H1 (cell line): ENCODE measurements at regions not wholly inside any gene's neighbourhood (a gene's known extent, or its start where the extent isn't known, plus 50 kb on each side); places are given as distances from the start of the nearest gene placed in this dataset.

Source experiments
- CTCF ChIA-PET: fragments of 300-600 bp; sonication (Branson Sonifier 250); formaldehyde crosslinking; loops from one replicate; lab custom pipeline; 2021; ENCODE audit not compliant: partially characterized antibody; lab: Charles Lee
- POLR2A ChIA-PET: fragments of 300-600 bp; sonication (Branson Sonifier 250); formaldehyde crosslinking; loops from one replicate; lab custom pipeline; 2021; ENCODE audit warnings: inconsistent platforms; ENCODE audit not compliant: partially characterized antibody; lab: Charles Lee
- DNase-seq, 2 experiments: peaks; one replicate each; pipeline versions ENCODE4 v3.0.0 to v3.0.0-alpha.2; 2010 to 2022; ENCODE audit warnings: low spot score in 2 of 2, low read depth in 1 of 2, mixed read lengths in 1 of 2
- FAIRE-seq: peaks from 2 replicates; lab custom pipeline; 2011; peaks lifted over from hg19 to GRCh38; lab: Jason Lieb, UNC
- H2AFZ ChIP-seq: 2 replicates; pipeline ENCODE4 v1.8.1; 2012; ENCODE audit warnings: low read length, inconsistent platforms
- H2AK5ac ChIP-seq: 2 replicates; pipeline ENCODE4 v1.6.1; 2013; ENCODE audit warnings: low read depth, low read length
- H2BK120ac ChIP-seq: replicated peaks from 2 replicates; pipeline ENCODE3; 2013; ENCODE audit warnings: low read depth, low read length, inconsistent platforms
- H2BK12ac ChIP-seq: 2 replicates; pipeline ENCODE4 v1.6.1; 2013; ENCODE audit warnings: low read depth, low read length
- H2BK15ac ChIP-seq: 2 replicates; pipeline ENCODE4 v1.6.1; 2013; ENCODE audit warnings: low read length
- H2BK20ac ChIP-seq: 2 replicates; pipeline ENCODE4 v1.6.1; 2013; ENCODE audit warnings: low read length
- H2BK5ac ChIP-seq: 2 replicates; pipeline ENCODE4 v1.6.1; 2013; ENCODE audit warnings: low read depth, low read length
- H3K14ac ChIP-seq: 2 replicates; pipeline ENCODE4 v1.6.1; 2013; ENCODE audit warnings: inconsistent platforms; ENCODE audit not compliant: insufficient read length
- H3K18ac ChIP-seq: 2 replicates; pipeline ENCODE4 v1.6.1; 2013; ENCODE audit warnings: low read length; ENCODE audit errors: extremely low read depth
- H3K23ac ChIP-seq: 2 replicates; pipeline ENCODE4 v1.6.1; 2013; ENCODE audit warnings: inconsistent platforms; ENCODE audit not compliant: insufficient read length
- H3K23me2 ChIP-seq: 2 replicates; pipeline ENCODE4 v1.6.1; 2013; ENCODE audit warnings: low read depth, low read length
- H3K27ac ChIP-seq: 2 replicates; pipeline ENCODE4 v1.6.1; 2011; ENCODE audit warnings: low read depth, low read length, inconsistent platforms
- H3K27me3 ChIP-seq, 4 experiments: replicated peaks in 1 of 4; 1 replicate in 1 of 4; 2 replicates in 3 of 4; pipeline versions ENCODE4 v1.6.1 to v1.8.1; 2011 to 2013; ENCODE audit warnings: low read length in 3 of 4, mild to moderate bottlenecking in 3 of 4, inconsistent platforms in 2 of 4, mixed read lengths in 2 of 4, moderate library complexity in 1 of 4; ENCODE audit not compliant: control insufficient read depth in 3 of 4, insufficient read depth in 3 of 4; ENCODE audit errors: extremely low read depth in 1 of 4
- H3K36me3 ChIP-seq, 4 experiments: 2 replicates each; pipeline versions ENCODE4 v1.6.1 to v1.8.1; 2011 to 2013; ENCODE audit warnings: mild to moderate bottlenecking in 4 of 4, low read length in 3 of 4, moderate library complexity in 2 of 4, control low read depth in 1 of 4, inconsistent platforms in 1 of 4; ENCODE audit not compliant: insufficient read depth in 4 of 4, control insufficient read depth in 2 of 4
- H3K4ac ChIP-seq: replicated peaks from 2 replicates; pipeline ENCODE3; 2013; ENCODE audit warnings: low read length, low read depth, mixed read lengths, inconsistent platforms; ENCODE audit not compliant: insufficient read length
- H3K4me1 ChIP-seq, 4 experiments: replicated peaks in 1 of 4; 1 replicate in 1 of 4; 2 replicates in 3 of 4; pipeline versions ENCODE4 v1.6.1 to v1.8.1; 2011 to 2013; ENCODE audit warnings: low read length in 3 of 4, inconsistent platforms in 2 of 4, mixed read lengths in 1 of 4; ENCODE audit not compliant: insufficient read depth in 4 of 4, control insufficient read depth in 3 of 4
- H3K4me2 ChIP-seq, 2 experiments: 2 replicates each; pipeline versions ENCODE4 v1.6.1 to v1.8.1; 2011 to 2013; ENCODE audit warnings: low read depth in 2 of 2, low read length in 2 of 2, control low read depth in 1 of 2, inconsistent platforms in 1 of 2, mild to moderate bottlenecking in 1 of 2; ENCODE audit not compliant: insufficient read depth in 1 of 2
- H3K4me3 ChIP-seq, 4 experiments: fragments of 200-600, 300-600 bp in 1 of 4; sonication (generic), shearing (Covaris generic), sonication (Bioruptor Twin) in 1 of 4; 2 replicates each; pipeline versions ENCODE4 v1.5.1 to v1.8.1; 2011 to 2016; ENCODE audit warnings: low read length in 4 of 4, low read depth in 3 of 4, control low read depth in 2 of 4, inconsistent platforms in 2 of 4, mild to moderate bottlenecking in 2 of 4, mixed read lengths in 1 of 4, moderate library complexity in 1 of 4; ENCODE audit not compliant: insufficient read depth in 2 of 4; ENCODE audit errors: extremely low read depth in 1 of 4
- H3K56ac ChIP-seq: replicated peaks from 2 replicates; pipeline ENCODE3; 2013; ENCODE audit warnings: low read depth, mild to moderate bottlenecking, mixed read lengths, low read length, inconsistent platforms; ENCODE audit not compliant: insufficient read length
- H3K79me1 ChIP-seq: 2 replicates; pipeline ENCODE4 v1.6.1; 2013; ENCODE audit warnings: low read depth, low read length, control low read depth
- H3K79me2 ChIP-seq, 2 experiments: 2 replicates each; pipeline versions ENCODE4 v1.6.1 to v1.8.1; 2012 to 2013; ENCODE audit warnings: low read length in 2 of 2, mild to moderate bottlenecking in 2 of 2, inconsistent platforms in 1 of 2; ENCODE audit not compliant: insufficient read depth in 2 of 2, control insufficient read depth in 1 of 2
- H3K9ac ChIP-seq, 4 experiments: replicated peaks in 1 of 4; 1 replicate in 1 of 4; 2 replicates in 3 of 4; pipeline versions ENCODE4 v1.6.1 to v1.8.1; 2011 to 2013; ENCODE audit warnings: low read depth in 3 of 4, low read length in 3 of 4, control low read depth in 2 of 4, mild to moderate bottlenecking in 2 of 4, moderate library complexity in 2 of 4, inconsistent platforms in 1 of 4; ENCODE audit errors: extremely low read depth in 1 of 4
- H3K9me3 ChIP-seq, 2 experiments: 2 replicates each; pipeline versions ENCODE4 v1.6.1 to v1.8.1; 2012 to 2013; ENCODE audit warnings: mild to moderate bottlenecking in 2 of 2, moderate library complexity in 2 of 2, control low read depth in 1 of 2, inconsistent platforms in 1 of 2, low read depth in 1 of 2, low read length in 1 of 2, mixed read lengths in 1 of 2; ENCODE audit not compliant: insufficient read depth in 2 of 2
- H4K20me1 ChIP-seq, 2 experiments: replicated peaks in 1 of 2; 2 replicates each; pipeline versions ENCODE3 to v1.8.1; 2011 to 2013; ENCODE audit warnings: inconsistent platforms in 2 of 2, low read length in 2 of 2, mild to moderate bottlenecking in 1 of 2; ENCODE audit not compliant: insufficient read depth in 2 of 2, control insufficient read depth in 1 of 2
- H4K5ac ChIP-seq: 2 replicates; pipeline ENCODE4 v1.6.1; 2013; ENCODE audit warnings: low read length, low read depth, mixed read lengths, inconsistent platforms; ENCODE audit not compliant: insufficient read length
- H4K8ac ChIP-seq: 2 replicates; pipeline ENCODE4 v1.8.0; 2013; ENCODE audit warnings: mild to moderate bottlenecking, moderate library complexity, low read length, inconsistent platforms; ENCODE audit not compliant: insufficient read depth; ENCODE audit errors: extremely low read depth
- H4K91ac ChIP-seq: replicated peaks from 2 replicates; pipeline ENCODE3; 2013; ENCODE audit warnings: low read length, mixed read lengths, inconsistent platforms; ENCODE audit not compliant: insufficient read length
- WGBS, 2 experiments: shearing (Covaris generic) in 1 of 2; methylation state at CpG; one replicate each; pipeline versions ENCODE4 v1.1.6 to v1.1.7; 2013 to 2015; ENCODE audit warnings: low lambda C conversion rate in 2 of 2, mixed read lengths in 2 of 2, inconsistent platforms in 1 of 2, low coverage in 1 of 2, missing lambda C conversion rate in 1 of 2; ENCODE audit not compliant: insufficient replicate concordance in 2 of 2, insufficient coverage in 1 of 2, insufficient read length in 1 of 2; ENCODE audit errors: extremely low coverage in 1 of 2, missing lambda C conversion rate in 1 of 2; 5-methylcytosine and 5-hydroxymethylcytosine counted together

GRCh38 chr2:239570216-239570925 lies 169.6 kb upstream of the HDAC4 start:
- WGBS, 2 experiments: 91% methylated on average over 13 of the region's 15 CpGs; no CpG with 5 or more reads in 1 of the 2 experiments
- Histone ChIP-seq H4K5ac (no peak overlapping the region), H3K4ac (no peak overlapping the region), H2BK15ac (no peak overlapping the region), H3K79me2 (no peaks in the 10 kb centered on the region), H3K23ac (no peak overlapping the region), H3K4me3 (no peak overlapping the region), H2BK5ac (no peak overlapping the region), H4K20me1 (no peaks in the 10 kb centered on the region), H3K23me2 (no peaks in the 10 kb centered on the region), H3K4me2 (no peak overlapping the region), H3K14ac (no peak overlapping the region), H3K79me1 (no peaks in the 10 kb centered on the region), H2BK120ac (no peak overlapping the region), H2AK5ac (no peak overlapping the region), H3K9me3 (0 out of 4 replicates have a peak, but pooled peaks cover 0 to 3% of the 10 kb centered on the region in 2 experiments), H2BK12ac (no peak overlapping the region), H3K36me3 (no peaks in the 10 kb centered on the region), H3K27ac (no peak overlapping the region), H2AFZ (no peak overlapping the region), H3K4me1 (no peaks in the 10 kb centered on the region), H4K8ac (no peak overlapping the region), H3K9ac (no peak overlapping the region), H3K56ac (no peak overlapping the region), H3K27me3 (0 out of 7 replicates have a peak, but pooled peaks cover 0 to 2% (median 0%) of the 10 kb centered on the region in 4 experiments), H4K91ac (no peak overlapping the region), H3K18ac (no peak overlapping the region), H2BK20ac (no peak overlapping the region)
- no peak for DNase-seq
- FAIRE-seq: no peak
- CTCF ChIA-PET: no interaction called here
- POLR2A ChIA-PET: no interaction called here
